ENCODE measurements at regions not wholly inside any gene's neighbourhood (a gene's known extent, or its start where the extent isn't known, plus 50 kb on each side); places are given as distances from the start of the nearest gene placed in this dataset.

- TF ChIP-seq CTCF (conservative IDR thresholded peaks at IDR 0.05 in 1 of 2, IDR thresholded peaks at IDR 0.05 in 1 of 2; ENCODE audit: low read depth in 1 of 2, low read length in 2 of 2) (no peak), EZH2 (IDR thresholded peaks at IDR 0.05; ENCODE audit: low read length, missing control alignments) (no peak)
Measured at GRCh38 chr5:87751824-87752223, 339.1 kb upstream of the CCNH start.
